GM18511 (cell line): ENCODE measurements at regions not wholly inside any gene's neighbourhood (a gene's known extent, or its start where the extent isn't known, plus 50 kb on each side); places are given as distances from the start of the nearest gene placed in this dataset.

Source experiments
- ATAC-seq: cut with Tn5 transposase; IDR thresholded peaks from one replicate; pipeline ENCODE4 v1.9.1; 2021; ENCODE audit warnings: mild to moderate bottlenecking, moderate library complexity; ENCODE audit not compliant: unreplicated experiment

DNA sequence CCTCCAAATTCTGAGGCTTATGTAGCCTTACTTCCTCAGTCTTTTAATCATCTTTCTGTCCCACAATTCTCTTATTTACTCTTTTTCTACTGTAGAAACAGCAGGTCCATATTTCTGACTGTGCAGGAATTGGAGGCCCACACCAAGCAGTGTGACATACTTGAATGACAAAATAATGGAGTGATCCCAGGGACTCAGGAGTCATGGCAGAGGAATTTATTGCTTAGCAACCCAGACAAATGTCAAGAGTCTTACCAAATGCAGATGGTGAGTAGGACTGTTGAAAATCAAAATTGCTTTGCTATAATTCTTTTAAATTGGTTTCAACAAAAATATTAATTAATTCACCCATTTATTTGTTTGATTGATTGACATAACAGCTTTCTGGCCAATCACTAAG, 59.9 kb downstream of the HTR1B start:
- no peak for ATAC-seq

DNA sequence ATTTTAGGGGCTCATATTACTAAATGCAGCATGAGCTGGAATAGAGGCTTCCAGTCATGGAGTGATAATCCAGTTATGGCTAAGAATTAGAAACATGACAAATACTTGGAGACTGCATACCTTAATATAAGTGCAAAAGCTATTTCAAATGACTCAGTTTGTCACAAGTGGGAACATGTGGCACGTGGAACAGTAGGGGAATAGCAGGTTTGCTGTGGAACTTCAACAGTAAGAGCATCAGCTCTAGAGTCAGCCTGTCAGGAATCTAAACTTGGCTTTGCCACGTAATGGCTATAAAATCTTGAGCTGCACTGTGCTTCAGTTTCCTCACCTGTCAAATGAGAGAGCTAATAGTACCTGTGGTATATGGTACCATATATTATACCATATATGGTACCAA, 62.1 kb downstream of the HTR1B start:
- no peak for ATAC-seq

DNA sequence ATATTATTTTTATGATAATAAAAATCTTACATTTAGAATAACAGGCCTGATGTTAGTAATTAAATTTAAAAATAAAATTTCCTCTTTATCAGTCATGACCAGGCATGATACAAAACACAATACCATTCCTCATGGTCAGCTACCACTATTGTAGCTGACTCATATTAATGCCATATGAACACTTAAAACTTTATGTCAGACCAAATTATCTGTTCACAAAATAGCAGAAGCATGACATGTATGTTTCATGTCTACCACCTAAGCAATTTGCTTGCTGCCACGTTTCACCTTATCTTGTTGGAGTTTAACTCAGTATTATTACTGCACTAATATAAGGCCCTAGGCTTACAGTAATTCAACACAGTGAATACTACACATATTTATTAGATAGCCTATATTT, 65.7 kb downstream of the HTR1B start:
- no peak for ATAC-seq

DNA sequence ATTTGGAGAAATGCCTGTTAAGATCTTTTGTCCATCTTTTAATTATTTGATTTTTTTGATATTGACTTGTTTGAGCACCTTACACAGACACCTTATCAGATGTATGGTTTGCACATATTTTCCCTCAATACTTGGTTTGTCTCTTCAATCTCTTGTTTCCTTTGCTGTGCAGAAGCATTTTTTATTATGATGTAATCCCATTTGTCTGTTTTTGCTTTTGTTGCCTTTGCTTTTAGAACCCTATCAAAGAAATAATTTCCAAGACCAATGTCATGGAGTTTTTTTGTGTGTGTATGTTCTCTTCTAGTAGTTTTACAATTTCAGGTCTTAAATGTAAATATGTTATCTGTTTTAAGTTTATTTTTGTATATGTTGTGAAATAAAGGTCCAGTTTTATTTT, 73.9 kb downstream of the HTR1B start:
- ATAC-seq, result no peak

DNA sequence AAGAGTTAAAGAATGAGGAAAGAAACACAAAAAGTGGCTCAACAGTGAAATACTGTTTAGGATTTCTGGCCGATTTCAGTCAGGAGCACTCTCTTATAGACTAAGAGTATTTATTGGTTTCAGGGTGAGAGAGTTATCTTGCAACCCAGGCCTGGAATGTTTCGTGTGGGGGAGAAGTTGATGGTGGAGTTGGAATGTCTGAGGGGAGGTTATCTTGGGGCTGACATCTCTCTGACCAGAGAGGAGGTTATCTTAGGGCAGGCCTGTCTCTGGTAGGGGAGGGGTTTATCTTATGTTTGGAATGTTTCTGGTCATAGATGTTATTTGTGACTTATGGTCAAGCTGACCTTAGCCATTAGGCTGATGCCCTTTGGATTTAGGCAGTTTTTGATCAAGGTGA, 80.3 kb downstream of the HTR1B start:
- no peak for ATAC-seq

DNA sequence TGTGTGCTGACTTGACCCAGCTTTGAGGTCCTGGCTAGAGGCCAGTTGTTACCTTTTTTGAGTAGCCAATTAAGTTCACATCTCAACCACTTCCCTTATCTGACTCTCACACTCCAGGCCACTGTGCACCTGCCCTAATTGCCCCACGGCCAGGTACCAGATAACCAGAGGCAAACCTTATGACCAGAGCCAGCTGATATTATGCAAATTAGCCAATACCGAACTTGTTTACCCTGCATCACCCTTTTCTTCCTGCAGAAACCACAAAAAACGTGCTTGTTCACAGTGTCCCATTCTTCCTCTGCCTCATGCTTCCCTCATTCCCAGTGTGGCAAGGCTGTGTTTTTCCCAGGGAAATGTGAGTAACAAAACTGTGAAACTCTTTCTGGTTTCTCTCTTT, 89.3 kb downstream of the HTR1B start:
- ATAC-seq, result no peak

DNA sequence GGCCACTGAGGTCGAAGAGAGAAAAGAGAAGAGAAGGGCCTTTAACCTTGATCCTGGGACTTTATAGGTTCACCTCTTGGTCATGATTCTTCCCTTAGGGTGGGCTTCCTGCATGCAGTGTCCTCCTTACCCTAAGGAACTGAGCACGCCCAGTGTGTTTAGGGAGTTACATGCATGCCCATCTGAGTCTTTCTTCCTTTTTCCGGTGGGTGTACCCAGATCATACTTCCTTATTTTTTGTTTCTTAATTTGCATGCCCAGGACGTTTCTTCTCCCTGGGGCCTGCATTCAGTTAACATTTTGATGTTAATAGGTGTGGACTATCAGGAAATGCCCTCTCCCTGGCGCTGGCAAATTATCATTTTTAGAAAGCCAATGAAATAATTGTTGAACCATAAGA, 91.5 kb downstream of the HTR1B start:
- no peak for ATAC-seq

DNA sequence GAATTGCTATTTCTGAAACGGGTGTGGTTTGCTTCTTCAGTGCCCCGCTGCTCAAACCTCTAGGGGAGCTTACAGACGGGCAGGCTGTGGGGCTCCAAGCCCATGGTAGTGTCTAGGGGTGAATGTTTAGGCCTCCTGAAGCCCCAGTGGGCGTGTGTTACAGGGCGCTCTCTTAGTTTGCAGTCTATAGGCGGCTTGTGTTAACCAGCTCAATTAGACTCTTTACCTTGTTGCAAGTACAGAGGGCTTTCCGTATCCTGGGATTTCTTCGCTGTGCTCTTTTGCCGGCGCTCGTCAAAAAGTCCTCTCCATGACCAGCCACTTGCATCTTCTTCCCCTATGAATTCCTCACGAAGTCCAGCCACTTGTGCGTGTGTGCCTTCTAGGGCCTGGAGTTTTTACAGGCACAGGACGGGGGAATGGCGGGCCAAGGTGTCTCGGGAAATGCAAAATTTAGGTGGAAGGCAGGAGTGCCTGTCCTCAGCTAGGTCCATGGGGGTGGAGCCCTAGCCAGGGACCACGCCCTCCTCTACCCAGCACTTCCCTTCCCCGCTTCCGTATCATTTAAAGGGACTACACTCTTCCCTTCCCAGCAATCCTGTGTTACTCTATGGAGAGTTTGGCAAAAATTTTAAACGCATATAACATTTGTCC, 94.5 kb downstream of the HTR1B start:
- ATAC-seq, result no peak

DNA sequence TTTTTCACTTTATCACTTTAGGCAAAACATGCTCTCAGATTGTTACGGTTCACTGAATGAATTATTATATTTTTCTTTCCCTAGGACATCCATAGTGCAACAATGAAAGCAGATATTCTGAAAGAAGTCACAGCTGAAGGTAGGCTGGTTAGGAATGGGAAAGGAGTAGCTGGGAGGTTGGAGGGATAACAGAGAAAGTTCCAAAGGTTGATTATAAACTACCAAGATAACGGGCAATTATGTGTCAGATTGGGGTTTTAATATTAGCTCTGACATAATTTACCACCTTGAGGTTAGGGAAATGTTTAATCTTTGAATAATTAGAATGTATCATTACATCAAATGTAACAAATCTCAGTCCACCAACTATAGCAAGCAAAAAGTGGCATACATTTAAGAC, 96.5 kb downstream of the HTR1B start:
- ATAC-seq, result no peak

DNA sequence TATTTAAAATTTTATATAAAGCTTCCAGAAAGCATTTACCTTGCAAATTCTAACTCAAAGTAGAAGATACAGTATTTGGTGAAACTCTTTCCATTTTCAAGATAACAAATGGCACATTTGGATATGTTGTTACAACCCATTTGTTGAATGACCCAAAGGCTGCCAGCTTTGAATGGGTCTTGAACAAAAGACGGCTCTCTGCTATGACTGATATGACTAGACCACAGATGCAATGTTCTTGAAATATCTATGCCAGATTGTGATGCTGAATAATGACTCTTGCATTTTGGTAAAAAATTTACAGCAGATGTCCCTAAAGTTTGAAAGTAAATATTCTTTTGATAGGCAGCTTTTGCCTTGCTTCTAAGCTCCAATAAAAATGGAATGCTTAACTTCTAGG, 99.6 kb downstream of the HTR1B start:
- ATAC-seq, result no peak

DNA sequence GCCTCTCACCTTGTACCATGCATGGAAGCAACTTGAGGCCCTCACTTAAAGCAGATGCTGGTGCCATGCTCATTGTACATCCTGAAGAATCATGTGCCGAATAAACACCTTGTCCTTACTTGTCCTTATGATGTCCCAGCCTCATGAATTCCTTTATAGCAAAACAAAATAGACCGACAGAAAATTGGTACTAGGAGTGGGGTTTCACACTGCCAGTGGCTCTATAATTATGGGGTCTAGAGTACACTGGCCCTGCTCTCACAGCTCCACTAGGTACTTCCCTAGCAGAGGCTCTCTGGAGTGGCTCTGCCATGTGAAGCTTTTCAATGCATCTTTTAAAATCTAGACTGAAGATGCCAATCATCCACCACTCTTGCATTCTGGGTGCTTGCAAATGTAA, 101.2 kb downstream of the HTR1B start:
- ATAC-seq, result no peak

DNA sequence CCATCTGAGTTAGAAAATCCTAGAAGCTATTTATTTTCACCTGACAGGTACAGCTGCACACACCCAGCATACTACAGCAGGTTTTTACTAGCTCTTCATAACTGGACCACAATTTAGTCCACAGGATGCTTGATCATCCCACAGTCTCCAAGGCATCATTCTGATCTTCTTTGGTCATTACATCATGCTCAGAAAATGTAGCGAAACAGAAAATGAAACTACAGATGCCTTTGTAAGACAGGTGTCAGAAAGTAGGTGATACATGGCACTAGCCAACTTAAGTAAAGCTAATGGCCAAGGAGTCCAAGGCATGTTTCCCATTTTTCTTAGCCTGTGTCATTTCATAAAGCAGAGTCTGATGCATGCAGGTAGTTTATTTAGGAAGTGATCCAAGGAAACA, 102.3 kb downstream of the HTR1B start:
- ATAC-seq, result no peak

DNA sequence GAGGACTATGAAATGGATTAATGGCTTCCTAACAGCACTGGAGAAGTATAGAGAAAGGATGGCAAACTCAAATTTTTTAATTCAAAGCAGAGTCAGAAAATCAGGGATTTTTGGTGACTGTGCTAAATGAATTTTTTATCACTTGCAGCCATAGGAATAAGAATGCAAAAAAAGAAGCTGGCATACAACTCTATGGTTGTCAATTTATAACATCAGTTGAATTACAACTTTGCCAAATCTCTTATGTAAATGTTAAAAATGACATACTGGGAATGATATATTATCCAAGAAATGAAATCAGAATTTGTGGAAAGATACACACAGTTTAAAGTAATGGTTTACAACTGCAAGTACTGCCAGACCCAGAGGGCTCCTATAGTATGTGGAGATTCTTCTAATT, 106.5 kb downstream of the HTR1B start:
- ATAC-seq, result no peak

DNA sequence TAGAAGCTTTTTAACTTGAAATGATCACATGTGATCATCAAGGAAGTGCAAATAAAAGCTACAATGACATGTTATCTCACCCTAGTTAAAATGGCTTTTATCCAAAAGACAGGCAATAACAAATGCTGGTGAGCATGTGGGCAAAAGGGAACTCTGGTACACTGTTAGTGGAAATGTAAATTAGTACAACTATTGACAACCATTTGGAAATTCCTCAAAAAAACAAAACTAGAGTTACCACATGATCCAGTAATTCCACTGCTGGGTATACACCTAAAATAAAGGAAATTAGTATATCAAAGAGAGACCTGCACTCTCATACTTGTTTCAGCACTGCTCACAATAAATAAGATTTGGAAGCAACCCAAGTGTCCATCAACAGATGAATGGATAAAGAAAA, 108.7 kb downstream of the HTR1B start:
- no peak for ATAC-seq

DNA sequence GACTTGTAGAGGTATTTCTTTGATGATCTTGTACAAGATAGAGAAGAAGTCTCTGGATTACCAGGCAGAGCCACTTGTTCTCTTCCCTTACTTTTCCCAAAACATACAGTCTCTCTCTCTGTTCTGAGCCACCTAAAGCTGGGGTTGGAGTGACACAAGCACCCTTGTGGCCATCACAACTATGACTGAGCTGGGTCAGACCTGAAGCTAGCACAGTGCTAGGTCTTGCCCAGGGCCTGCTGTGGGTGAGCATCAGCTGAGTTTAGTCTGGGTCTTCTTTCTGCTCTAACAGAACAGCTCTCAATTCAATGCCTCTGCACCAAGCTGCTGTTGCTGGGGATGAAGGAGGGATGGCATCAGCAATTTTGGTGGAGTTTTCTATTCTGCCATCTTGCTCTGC, 110.2 kb downstream of the HTR1B start:
- ATAC-seq, result no peak

DNA sequence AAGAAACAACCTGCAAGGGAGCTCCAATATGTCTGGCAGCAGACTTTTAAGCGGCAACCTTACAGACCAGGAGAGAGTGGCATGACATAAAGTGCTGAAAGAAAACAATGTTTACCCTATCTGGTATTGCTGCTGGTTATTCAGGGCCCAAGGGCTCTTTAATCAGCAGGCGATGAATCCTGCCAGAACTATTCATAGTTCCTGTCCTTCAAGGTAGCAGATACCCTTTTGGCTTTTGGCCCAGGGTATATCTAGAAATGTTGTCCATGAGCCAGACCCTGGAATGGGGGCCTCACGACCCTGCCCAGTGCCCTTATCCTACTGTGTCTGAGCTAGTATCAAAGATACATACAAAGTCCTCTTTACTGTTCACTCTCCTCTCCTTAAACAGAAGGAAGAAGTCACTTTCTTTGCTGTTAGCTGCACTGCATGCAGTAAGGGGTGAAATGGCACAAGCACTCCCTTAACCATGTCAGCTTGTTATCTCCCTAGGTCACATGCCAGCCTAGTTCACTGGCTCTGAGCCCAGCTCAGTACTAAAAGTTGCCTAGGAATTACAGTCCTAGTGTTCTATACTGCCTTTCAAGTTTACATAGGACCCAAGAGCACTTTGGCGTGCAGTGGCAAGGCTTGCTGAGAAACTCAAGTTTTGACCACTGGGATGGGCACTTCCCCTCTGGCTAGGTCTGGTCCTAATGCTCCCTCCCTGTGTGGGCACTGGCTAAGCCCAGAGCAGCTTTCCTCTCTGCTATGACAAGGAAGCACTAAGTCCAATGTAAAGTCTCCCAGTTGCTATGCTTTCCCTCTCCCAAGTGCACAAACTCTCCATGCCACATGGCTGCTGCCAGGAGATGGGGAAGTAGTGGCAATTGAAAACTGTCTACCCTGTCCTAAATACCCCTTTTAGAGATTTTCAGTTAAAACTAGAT, 122.0 kb downstream of the HTR1B start:
- ATAC-seq, result no peak

DNA sequence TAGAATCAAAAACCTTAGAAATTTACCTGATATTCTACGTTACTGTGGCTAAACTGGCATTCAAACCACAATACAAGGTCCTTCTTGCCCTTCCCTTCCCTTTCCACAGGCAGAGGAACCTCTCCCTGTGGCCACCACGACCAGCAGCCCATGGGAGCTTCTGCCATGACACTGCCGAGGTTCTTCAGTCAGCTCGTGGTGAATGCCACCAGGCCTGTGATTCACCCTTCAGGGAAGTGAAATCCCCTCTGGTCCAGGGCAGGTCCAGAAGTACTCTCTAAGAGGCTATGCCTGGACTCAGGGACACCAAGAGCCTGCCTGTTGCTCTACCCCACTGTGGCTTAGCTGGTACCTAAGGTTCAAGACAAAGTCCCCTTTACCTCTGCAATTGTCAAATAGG, 123.0 kb downstream of the HTR1B start:
- no peak for ATAC-seq

DNA sequence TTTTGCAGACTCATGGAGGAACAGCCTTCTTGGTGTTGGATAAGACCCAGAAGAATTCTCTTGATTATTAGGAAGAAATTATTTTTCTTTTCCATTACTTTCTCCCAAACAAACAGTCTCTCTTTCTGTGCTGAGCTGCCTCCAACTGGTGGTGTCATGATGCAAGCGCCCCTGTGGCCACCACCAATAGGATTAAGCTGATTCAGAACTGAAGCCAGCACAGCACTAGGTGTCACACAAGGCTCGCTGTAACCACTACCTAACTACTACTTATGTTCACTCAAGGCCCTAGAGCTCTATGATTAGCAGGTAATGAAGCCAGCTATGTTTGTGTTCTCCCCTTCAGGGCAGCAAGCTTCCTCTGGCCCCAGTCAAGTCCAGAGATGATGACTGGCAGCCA, 123.4 kb downstream of the HTR1B start:
- ATAC-seq, result no peak

DNA sequence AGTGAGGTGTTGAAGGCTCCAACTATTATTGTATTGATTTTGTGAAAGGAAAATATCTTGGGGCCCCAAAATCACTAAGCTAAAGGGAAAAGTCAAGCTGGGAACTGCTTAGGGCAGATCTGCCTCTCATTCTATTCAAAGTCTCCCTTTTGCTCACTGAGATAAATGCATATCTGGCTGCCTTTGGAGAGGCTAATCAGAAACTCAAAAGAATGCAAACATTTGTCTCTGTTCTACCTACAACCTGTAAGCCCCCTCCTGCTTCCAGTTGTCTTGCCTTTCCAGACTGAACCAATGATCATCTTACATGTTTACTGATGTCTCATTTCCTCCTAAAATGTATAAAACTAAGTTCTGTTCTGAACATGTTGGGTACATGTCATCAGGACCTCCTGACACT, 125.9 kb downstream of the HTR1B start:
- ATAC-seq, result no peak

DNA sequence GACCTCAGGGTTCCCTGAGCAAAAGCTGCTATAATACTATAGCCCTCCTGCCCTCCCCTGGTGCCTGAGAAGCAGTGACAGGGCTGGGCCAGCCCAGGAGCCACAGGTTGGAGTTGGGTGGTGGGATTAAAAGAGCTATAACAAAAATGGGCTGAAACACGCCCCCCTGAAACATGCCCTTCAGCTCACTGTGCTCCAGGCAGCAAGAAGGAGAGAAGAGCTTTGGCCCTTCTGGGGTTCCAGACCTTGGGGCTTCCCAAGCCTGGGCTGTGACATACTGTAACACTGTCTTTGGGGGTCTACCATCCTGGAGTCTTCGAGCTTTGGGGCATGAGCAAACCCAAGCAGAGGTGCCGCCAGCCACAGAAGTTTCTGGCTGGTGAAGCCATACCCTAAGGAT, 129.2 kb downstream of the HTR1B start:
- no peak for ATAC-seq

DNA sequence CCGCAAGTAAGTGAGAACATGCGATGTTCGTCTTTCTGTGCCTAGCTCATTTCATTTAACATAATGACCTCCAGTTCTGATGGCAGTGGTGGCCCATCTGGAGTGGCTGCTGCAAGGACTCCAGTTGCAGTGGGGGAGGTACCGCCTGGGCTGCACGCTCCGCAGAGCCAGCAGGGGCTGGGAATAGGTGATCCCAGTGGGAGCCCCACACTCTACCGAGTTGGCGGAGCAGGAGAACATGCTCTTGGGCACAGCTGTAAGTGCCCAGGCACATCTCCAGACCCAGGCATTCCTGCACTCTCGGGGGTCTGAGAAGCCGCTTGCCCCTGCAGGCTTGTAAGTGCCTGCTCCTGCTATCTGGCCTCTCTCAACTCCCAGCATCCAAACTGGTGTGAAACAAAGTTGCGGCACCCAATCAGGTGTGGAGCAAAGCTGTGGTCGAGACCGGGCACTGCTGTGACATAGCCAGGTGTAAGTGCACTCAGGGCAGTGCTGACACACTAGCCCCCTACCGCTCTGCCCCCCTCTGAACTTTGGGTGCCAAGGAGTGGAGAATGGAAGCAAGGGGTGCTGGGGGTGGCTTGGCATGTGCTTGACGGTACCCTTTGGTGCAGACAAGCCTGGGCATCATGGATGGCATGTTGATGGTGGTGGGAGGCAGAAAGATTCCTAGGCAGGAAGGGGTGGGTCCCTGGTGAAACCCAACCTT, 130.2 kb downstream of the HTR1B start:
- ATAC-seq, result no peak

DNA sequence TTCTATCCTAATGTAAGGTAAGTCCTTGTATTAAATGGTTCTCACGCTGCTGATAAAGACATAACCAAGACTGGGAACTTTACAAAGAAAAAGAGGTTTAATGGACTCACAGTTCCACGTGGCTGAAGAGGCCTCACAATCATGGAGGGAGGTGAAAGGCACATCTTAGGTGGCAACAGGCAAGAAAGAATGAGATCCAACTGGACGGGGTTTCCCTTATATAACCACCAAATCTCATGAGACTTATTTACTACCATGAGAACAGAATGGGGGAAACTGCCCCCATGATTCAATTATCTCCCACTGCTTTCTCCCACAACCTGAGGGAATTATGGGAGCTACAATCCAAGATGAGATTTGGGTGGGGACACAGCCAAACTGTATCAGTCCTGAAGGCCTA, 136.6 kb downstream of the HTR1B start:
- no peak for ATAC-seq
